GM12878 (cell line): ENCODE measurements at regions not wholly inside any gene's neighbourhood (a gene's known extent, or its start where the extent isn't known, plus 50 kb on each side); places are given as distances from the start of the nearest gene placed in this dataset.

Experiments
- ATAC-seq: fragments of 200-7000 bp; cut with Tn5 transposase; 3 replicates; pipeline ENCODE4 v1.9.1; 2020; ENCODE audit warnings: mild to moderate bottlenecking, moderate library complexity
- BruUV-seq: library from RNA; stranded (reverse); fragments of 400-500 nt; replicated peaks from 2 replicates; lab custom pipeline; 2021; lab: Mats Ljungman, UMichigan
- CTCF ChIA-PET: fragments of 300-600 bp; sonication (Branson Sonifier 250); formaldehyde crosslinking; extraction: SDS; loops from one replicate; lab custom pipeline; 2021; ENCODE audit warnings: inconsistent platforms; lab: Yijun Ruan, JAX
- POLR2A ChIA-PET: fragments of 350-600 bp; formaldehyde crosslinking; extraction: SDS; loops from one replicate; lab custom pipeline; 2021; ENCODE audit warnings: inconsistent platforms; lab: Charles Lee
- RAD21 ChIA-PET: fragments of 300-600 bp; sonication (Branson Sonifier 250); formaldehyde crosslinking; loops from one replicate; lab custom pipeline; 2023; ENCODE audit warnings: antibody characterized with exemption; ENCODE audit not compliant: unreplicated experiment; lab: Charles Lee
- SMC1A ChIA-PET: fragments of 300-600 bp; sonication (Branson Sonifier 250); formaldehyde crosslinking; loops from one replicate; lab custom pipeline; 2023; ENCODE audit not compliant: unreplicated experiment, uncharacterized antibody; lab: Charles Lee
- DNase-seq: peaks from one replicate; pipeline ENCODE4 v3.0.0-alpha.2; 2011; ENCODE audit warnings: low read depth, low spot score
- FAIRE-seq: peaks from 3 replicates; lab custom pipeline; 2011; peaks lifted over from hg19 to GRCh38; lab: Jason Lieb, UNC
- H2AFZ ChIP-seq: 2 replicates; pipeline ENCODE4 v1.6.0; 2011; ENCODE audit warnings: low read depth, low read length, control low read depth; ENCODE audit not compliant: control insufficient read depth
- H3K27ac ChIP-seq: 2 replicates; pipeline ENCODE4 v1.5.1; 2011; ENCODE audit warnings: control low read depth; ENCODE audit not compliant: control insufficient read depth, insufficient read depth
- H3K27me3 ChIP-seq, 2 experiments: replicated peaks in 1 of 2; 2 replicates each; pipeline versions ENCODE4 v1.6.0 to v1.6.1; 2011; ENCODE audit warnings: low read length in 1 of 2; ENCODE audit not compliant: control insufficient read depth in 2 of 2, insufficient read depth in 2 of 2
- H3K36me3 ChIP-seq, 2 experiments: 2 replicates each; pipeline ENCODE4 v1.5.1; 2011; ENCODE audit warnings: low read length in 1 of 2; ENCODE audit not compliant: control insufficient read depth in 2 of 2, insufficient read depth in 2 of 2
- H3K4me1 ChIP-seq: 2 replicates; pipeline ENCODE4 v1.6.1; 2011; ENCODE audit warnings: mild to moderate bottlenecking, low read length, moderate library complexity, mixed read lengths; ENCODE audit not compliant: control insufficient read depth, insufficient read depth
- H3K4me2 ChIP-seq: 2 replicates; pipeline ENCODE4 v1.6.0; 2011; ENCODE audit warnings: control low read depth; ENCODE audit not compliant: control insufficient read depth, insufficient read depth
- H3K4me3 ChIP-seq: fragments of 200-600 bp; sonication (generic); 2 replicates; pipeline ENCODE4 v1.5.1; 2016
- H3K79me2 ChIP-seq: 2 replicates; pipeline ENCODE4 v1.6.0; 2011; ENCODE audit warnings: low read length; ENCODE audit not compliant: control insufficient read depth, insufficient read depth
- H3K9ac ChIP-seq: 2 replicates; pipeline ENCODE4 v1.8.0; 2011; ENCODE audit warnings: low read length, control low read depth, mixed read lengths; ENCODE audit not compliant: control insufficient read depth, insufficient read depth
- H3K9me3 ChIP-seq: replicated peaks from 3 replicates; pipeline ENCODE4 v1.5.1; 2011; ENCODE audit warnings: mild to moderate bottlenecking, low read length; ENCODE audit not compliant: control insufficient read depth, insufficient read depth
- H4K20me1 ChIP-seq: 2 replicates; pipeline ENCODE4 v1.6.0; 2011; ENCODE audit not compliant: control insufficient read depth, insufficient read depth
- ATF2 ChIP-seq: IDR thresholded peaks from 2 replicates; pipeline ENCODE4 v1.6.1; 2012; ENCODE audit warnings: low read length, inconsistent platforms
- BCL3 ChIP-seq: IDR thresholded peaks from 2 replicates; pipeline ENCODE4 v1.6.1; 2011; ENCODE audit warnings: borderline replicate concordance, low read depth, mild to moderate bottlenecking, moderate library complexity, low read length; ENCODE audit not compliant: insufficient read depth, poor library complexity, severe bottlenecking
- BMI1 ChIP-seq: fragments of 450-650 bp; IDR thresholded peaks from 2 replicates; pipeline ENCODE4 v1.6.1; 2016; ENCODE audit warnings: mild to moderate bottlenecking, moderate library complexity, borderline replicate concordance
- E4F1 ChIP-seq: fragments of 450-650 bp; IDR thresholded peaks from 2 replicates; pipeline ENCODE4 v1.6.1; 2018; ENCODE audit warnings: borderline replicate concordance, mild to moderate bottlenecking; ENCODE audit not compliant: partially characterized antibody
- HDGF ChIP-seq: fragments of 450-650 bp; IDR thresholded peaks from 2 replicates; pipeline ENCODE4 v1.6.1; 2016; ENCODE audit warnings: antibody characterized with exemption
- KDM1A ChIP-seq: fragments of 200-600 bp; sonication (generic); IDR thresholded peaks from 2 replicates; pipeline ENCODE4 v1.6.1; 2016; ENCODE audit warnings: borderline replicate concordance
- MYC ChIP-seq: IDR thresholded peaks from 2 replicates; pipeline ENCODE4 v1.6.1; 2011; ENCODE audit warnings: mild to moderate bottlenecking, low read length, moderate library complexity, inconsistent platforms; ENCODE audit not compliant: insufficient read depth, insufficient replicate concordance, insufficient read length, severe bottlenecking
- NRF1 ChIP-seq: conservative IDR thresholded peaks from 2 replicates; pipeline ENCODE4 v1.6.1; 2011; ENCODE audit warnings: mild to moderate bottlenecking, low read depth, low read length, improper control_type of control experiment
- POLR2AphosphoS5 ChIP-seq: IDR thresholded peaks from 2 replicates; pipeline ENCODE4 v1.6.1; 2011; ENCODE audit warnings: mild to moderate bottlenecking, low read length, inconsistent platforms
- PRDM15 ChIP-seq: fragments of 450-650 bp; formaldehyde crosslinking; IDR thresholded peaks from 2 replicates; pipeline ENCODE4 v1.4.0; 2020; ENCODE audit warnings: mild to moderate bottlenecking, moderate library complexity
- SMC3 ChIP-seq: IDR thresholded peaks from 2 replicates; pipeline ENCODE4 v1.6.1; 2011; ENCODE audit warnings: low read length, improper control_type of control experiment, borderline replicate concordance
- SREBF1 ChIP-seq: IDR thresholded peaks from 2 replicates; pipeline ENCODE4 v1.6.1; 2012; ENCODE audit warnings: mild to moderate bottlenecking, low read length
- TAF1 ChIP-seq: IDR thresholded peaks from 2 replicates; pipeline ENCODE4 v1.6.1; 2011; ENCODE audit warnings: mild to moderate bottlenecking, low read depth, low read length, borderline replicate concordance
- WGBS: methylation state at CpG from one replicate; pipeline ENCODE4 v1.1.6; 2016; ENCODE audit warnings: low lambda C conversion rate; ENCODE audit not compliant: insufficient replicate concordance, insufficient coverage; ENCODE audit errors: missing lambda C conversion rate; 5-methylcytosine and 5-hydroxymethylcytosine counted together
- in situ Hi-C: fragments of 300-500 bp; cut with MboI; formaldehyde crosslinking; loops from 9 replicates; pipeline ENCODE4 v1.14.3; 2018; ENCODE audit warnings: mixed read lengths
- intact Hi-C: fragments of 100-400 bp; cut with micrococcal nuclease; formaldehyde crosslinking; loops from one replicate; pipeline ENCODE4 v1.14.2; 2022; ENCODE audit not compliant: unreplicated experiment

- H3K27me3 ChIP-seq, result peaks cover 0 to 10% of the 10 kb centered on the region in 2 experiments; a peak in 2 of 4 replicates
- POLR2A ChIA-PET, result no interaction called here
- DNase-seq (no peak), FAIRE-seq (no peak), ATAC-seq (no peak)
- in situ Hi-C loops (no loop called here), intact Hi-C loops (no loop called here)
- H3K79me2 ChIP-seq, result no peaks in the 10 kb centered on the region
- no TSS peak for BruUV-seq
- no peak overlapping the region for H3K27ac ChIP-seq
- RAD21 ChIA-PET, result no interaction called here
- H4K20me1 ChIP-seq, result no peaks in the 10 kb centered on the region
- H3K9ac ChIP-seq, result no peak overlapping the region
- no peaks in the 10 kb centered on the region for H3K36me3 ChIP-seq
- H3K4me1 ChIP-seq, result no peaks in the 10 kb centered on the region
- H2AFZ ChIP-seq, result no peak overlapping the region
- CTCF ChIA-PET, result no interaction called here
- no peak overlapping the region for H3K4me2 ChIP-seq
- SMC1A ChIA-PET, result no interaction called here
- no peaks in the 10 kb centered on the region for H3K9me3 ChIP-seq
- WGBS, result 51% methylated on average over 40 of the region's 87 CpGs
- no peak overlapping the region for H3K4me3 ChIP-seq
- TF ChIP-seq TAF1 (no peak), HDGF (no peak), BMI1 (no peak), SMC3 (no peak), BCL3 (no peak), KDM1A (no peak), ATF2 (no peak), NRF1 (no peak), SREBF1 (no peak), MYC (no peak), POLR2AphosphoS5 (no peak), PRDM15 (CRISPR knock-in tag) (no peak), E4F1 (no peak)
Measured at GRCh38 chr1:65525266-65526048, 105.0 kb downstream of the LEPR start.
